ENCODE measurements at regions not wholly inside any gene's neighbourhood (a gene's known extent, or its start where the extent isn't known, plus 50 kb on each side); places are given as distances from the start of the nearest gene placed in this dataset.

DNA sequence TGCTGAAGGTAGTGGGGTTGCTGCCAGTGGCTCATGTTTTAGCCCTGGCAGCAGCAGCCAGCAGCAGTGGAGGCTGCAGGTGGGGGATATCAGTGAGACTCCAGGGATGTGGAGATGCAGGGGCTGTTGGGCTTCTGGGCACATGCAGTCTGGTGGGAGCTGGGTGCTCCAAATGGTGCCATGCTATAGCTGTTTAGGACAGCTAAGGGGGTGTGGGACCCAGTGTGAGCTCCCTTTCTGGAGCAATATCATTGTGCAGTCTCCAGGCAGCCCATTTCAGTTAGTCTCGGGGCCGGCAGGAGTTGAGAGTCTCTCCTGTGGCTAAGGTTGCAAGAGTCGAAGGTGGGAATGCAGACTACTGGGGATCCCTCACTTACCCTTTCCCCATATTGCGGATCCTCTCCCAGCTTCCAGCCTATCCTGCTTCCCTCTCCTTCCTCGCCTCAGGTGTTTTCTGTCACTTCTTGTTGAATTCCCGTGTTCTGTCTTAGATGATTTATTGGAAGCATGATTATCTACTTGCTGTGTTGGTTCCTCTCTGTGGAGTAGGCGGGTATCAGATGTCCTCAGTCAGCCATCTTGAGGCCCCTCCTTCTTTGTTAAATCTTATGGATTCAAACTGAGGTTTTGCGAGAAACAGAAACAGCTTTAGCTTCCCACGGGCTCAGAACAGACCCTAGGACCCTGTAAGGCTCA lies 112.0 kb downstream of the FAM43A start:
- Mint-ChIP-seq H3K27me3 (ENCODE audit: low read depth in 2 of 2) (peaks cover 0 to 4% of the 10 kb centered on the region in 2 donors), H3K36me3 (peaks cover 16% of the 10 kb centered on the region), H3K27ac (no peak overlapping the region), H3K4me3 (no peak overlapping the region), H3K4me1 (peaks cover 0 to 7% of the 10 kb centered on the region in 2 donors), H3K9me3 (peaks cover 7 to 10% of the 10 kb centered on the region in 2 donors)
- no peak for DNase-seq
- 93% methylated on average over 8 of the region's 9 CpGs for WGBS (ENCODE audit: insufficient coverage)
- no peaks in the 10 kb centered on the region for H3K4me1 ChIP-seq (ENCODE audit: control insufficient read depth, insufficient read depth, low read length)
- peaks cover 8% of the 10 kb centered on the region for H3K9me3 ChIP-seq (ENCODE audit: control insufficient read depth, insufficient read depth, low read length)
- ATAC-seq, result no peak
- no peak overlapping the region for H3K4me3 ChIP-seq (ENCODE audit: low read length)
- TF ChIP-seq, protein P1, sequence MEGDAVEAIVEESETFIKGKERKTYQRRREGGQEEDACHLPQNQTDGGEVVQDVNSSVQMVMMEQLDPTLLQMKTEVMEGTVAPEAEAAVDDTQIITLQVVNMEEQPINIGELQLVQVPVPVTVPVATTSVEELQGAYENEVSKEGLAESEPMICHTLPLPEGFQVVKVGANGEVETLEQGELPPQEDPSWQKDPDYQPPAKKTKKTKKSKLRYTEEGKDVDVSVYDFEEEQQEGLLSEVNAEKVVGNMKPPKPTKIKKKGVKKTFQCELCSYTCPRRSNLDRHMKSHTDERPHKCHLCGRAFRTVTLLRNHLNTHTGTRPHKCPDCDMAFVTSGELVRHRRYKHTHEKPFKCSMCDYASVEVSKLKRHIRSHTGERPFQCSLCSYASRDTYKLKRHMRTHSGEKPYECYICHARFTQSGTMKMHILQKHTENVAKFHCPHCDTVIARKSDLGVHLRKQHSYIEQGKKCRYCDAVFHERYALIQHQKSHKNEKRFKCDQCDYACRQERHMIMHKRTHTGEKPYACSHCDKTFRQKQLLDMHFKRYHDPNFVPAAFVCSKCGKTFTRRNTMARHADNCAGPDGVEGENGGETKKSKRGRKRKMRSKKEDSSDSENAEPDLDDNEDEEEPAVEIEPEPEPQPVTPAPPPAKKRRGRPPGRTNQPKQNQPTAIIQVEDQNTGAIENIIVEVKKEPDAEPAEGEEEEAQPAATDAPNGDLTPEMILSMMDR (IDR thresholded peaks at IDR 0.05), result no peak
- no peaks in the 10 kb centered on the region for H3K36me3 ChIP-seq (ENCODE audit: control insufficient read depth, insufficient read depth, low read length)
- no peaks in the 10 kb centered on the region for H3K27me3 ChIP-seq (ENCODE audit: control insufficient read depth, insufficient read depth, low read length)
- no peak overlapping the region for H3K27ac ChIP-seq (ENCODE audit: low read length)
- intact Hi-C loops (cut with micrococcal nuclease), result no loop called here

DNA sequence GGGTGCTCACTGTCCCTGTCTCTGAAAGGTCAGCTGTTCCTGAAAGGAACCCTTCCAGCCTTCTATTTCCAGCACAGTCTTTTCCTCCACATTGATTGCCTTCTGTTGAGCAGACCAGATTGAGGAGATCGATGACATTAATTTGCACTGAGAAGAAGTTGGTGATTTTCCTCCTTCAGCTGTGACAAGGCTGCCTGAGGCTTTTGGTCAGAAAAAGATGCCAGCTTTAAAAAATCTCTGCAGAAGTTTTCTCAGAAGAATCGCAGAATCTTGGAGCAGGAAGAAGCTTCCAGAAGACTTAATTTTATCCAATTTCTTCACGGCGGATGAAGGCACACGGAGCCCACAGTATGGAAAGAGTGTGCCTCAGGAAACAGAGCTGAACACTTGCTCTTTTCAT lies 112.8 kb downstream of the FAM43A start:
- H3K27me3 Mint-ChIP-seq (ENCODE audit: low read depth in 2 of 2), result peaks cover 0 to 5% of the 10 kb centered on the region in 2 donors
- H3K4me1 Mint-ChIP-seq, result peaks cover 0 to 7% of the 10 kb centered on the region in 2 donors
- no peak for ATAC-seq
- H3K27ac ChIP-seq (ENCODE audit: low read length), result no peak overlapping the region
- peaks cover 8% of the 10 kb centered on the region for H3K9me3 ChIP-seq (ENCODE audit: control insufficient read depth, insufficient read depth, low read length)
- H3K27me3 ChIP-seq (ENCODE audit: control insufficient read depth, insufficient read depth, low read length), result no peaks in the 10 kb centered on the region
- no peaks in the 10 kb centered on the region for H3K4me1 ChIP-seq (ENCODE audit: control insufficient read depth, insufficient read depth, low read length)
- DNase-seq, result no peak
- H3K27ac Mint-ChIP-seq, result no peak overlapping the region
- 96% methylated on average over 5 of the region's 5 CpGs for WGBS (ENCODE audit: insufficient coverage)
- H3K4me3 ChIP-seq (ENCODE audit: low read length), result no peak overlapping the region
- H3K9me3 Mint-ChIP-seq, result peaks cover 7 to 10% of the 10 kb centered on the region in 2 donors
- H3K4me3 Mint-ChIP-seq, result no peak overlapping the region
- no peaks in the 10 kb centered on the region for H3K36me3 ChIP-seq (ENCODE audit: control insufficient read depth, insufficient read depth, low read length)
- TF ChIP-seq, protein P1 (IDR thresholded peaks at IDR 0.05), result no peak
- intact Hi-C loops (cut with micrococcal nuclease), result no loop called here
- peaks cover 16% of the 10 kb centered on the region for H3K36me3 Mint-ChIP-seq

DNA sequence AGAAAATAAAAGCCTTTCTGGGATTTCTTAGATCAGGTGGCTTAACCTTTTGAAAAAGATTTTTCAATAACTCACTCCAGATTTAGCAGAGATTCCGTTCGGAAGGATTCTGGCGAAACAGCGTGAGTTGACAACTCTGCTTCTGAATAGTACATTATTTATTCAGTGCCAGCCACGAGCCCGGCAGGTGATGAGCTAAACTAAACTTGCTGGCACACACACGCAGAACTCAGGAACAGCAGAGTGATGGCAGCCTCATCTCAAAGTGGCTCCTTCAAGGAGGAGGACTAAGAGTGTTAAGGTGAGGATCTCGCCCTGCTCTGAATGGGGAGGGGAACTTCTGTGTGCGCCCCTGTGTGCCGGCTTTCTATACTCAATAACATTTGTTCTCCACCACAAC lies 114.3 kb downstream of the FAM43A start:
- H3K4me1 Mint-ChIP-seq, result peaks cover 0 to 7% of the 10 kb centered on the region in 2 donors
- H3K36me3 ChIP-seq (ENCODE audit: control insufficient read depth, insufficient read depth, low read length), result no peaks in the 10 kb centered on the region
- no peaks in the 10 kb centered on the region for H3K4me1 ChIP-seq (ENCODE audit: control insufficient read depth, insufficient read depth, low read length)
- H3K27me3 ChIP-seq (ENCODE audit: control insufficient read depth, insufficient read depth, low read length), result no peaks in the 10 kb centered on the region
- no peak overlapping the region for H3K4me3 Mint-ChIP-seq
- peaks cover 0 to 9% of the 10 kb centered on the region in 2 donors for H3K27me3 Mint-ChIP-seq (ENCODE audit: low read depth in 2 of 2)
- peaks cover 8% of the 10 kb centered on the region for H3K9me3 ChIP-seq (ENCODE audit: control insufficient read depth, insufficient read depth, low read length)
- H3K36me3 Mint-ChIP-seq, result peaks cover 16% of the 10 kb centered on the region
- peaks cover 7 to 9% of the 10 kb centered on the region in 2 donors for H3K9me3 Mint-ChIP-seq
- no peak overlapping the region for H3K27ac Mint-ChIP-seq
- no peak overlapping the region for H3K4me3 ChIP-seq (ENCODE audit: low read length)
- no peak overlapping the region for H3K27ac ChIP-seq (ENCODE audit: low read length)
- TF ChIP-seq, protein P1 (IDR thresholded peaks at IDR 0.05), result no peak
- intact Hi-C loops (cut with micrococcal nuclease), result no loop called here
- ATAC-seq (no peak), DNase-seq (no peak)
- 90% methylated on average over 7 of the region's 10 CpGs for WGBS (ENCODE audit: insufficient coverage)
